Immature natural killer cell (primary cell): ENCODE measurements at regions not wholly inside any gene's neighbourhood (a gene's known extent, or its start where the extent isn't known, plus 50 kb on each side); places are given as distances from the start of the nearest gene placed in this dataset.

Source experiments
- DNase-seq, 3 donors: peaks; one replicate each; pipeline ENCODE4 v3.0.0; 2022; ENCODE audit warnings: mixed read lengths in 1 of 3
- H3K27ac Mint-ChIP-seq, 6 donors: one replicate each; pipeline ENCODE4 v1.8.0; 2020; ENCODE audit warnings: mixed read lengths in 6 of 6, mild to moderate bottlenecking in 5 of 6, inconsistent platforms in 4 of 6, moderate library complexity in 3 of 6
- H3K27me3 Mint-ChIP-seq, 3 donors: one replicate each; pipeline ENCODE4 v1.8.0; 2020 to 2021; ENCODE audit warnings: low read depth in 3 of 3, mild to moderate bottlenecking in 3 of 3, mixed read lengths in 3 of 3, moderate library complexity in 3 of 3, inconsistent platforms in 1 of 3
- H3K36me3 Mint-ChIP-seq, 3 donors: one replicate each; pipeline ENCODE4 v1.8.0; 2020; ENCODE audit warnings: mixed read lengths in 3 of 3, inconsistent platforms in 2 of 3, mild to moderate bottlenecking in 2 of 3
- H3K4me1 Mint-ChIP-seq, 2 donors: one replicate each; pipeline ENCODE4 v1.8.0; 2020; ENCODE audit warnings: inconsistent platforms in 2 of 2, mild to moderate bottlenecking in 2 of 2, mixed read lengths in 2 of 2, moderate library complexity in 1 of 2
- H3K4me3 Mint-ChIP-seq, 5 donors: one replicate each; pipeline ENCODE4 v1.8.0; 2020; ENCODE audit warnings: mild to moderate bottlenecking in 5 of 5, mixed read lengths in 5 of 5, inconsistent platforms in 3 of 5, moderate library complexity in 3 of 5
- H3K9me3 Mint-ChIP-seq, 6 donors: one replicate each; pipeline ENCODE4 v1.8.0; 2020; ENCODE audit warnings: mild to moderate bottlenecking in 6 of 6, mixed read lengths in 6 of 6, inconsistent platforms in 4 of 6, moderate library complexity in 3 of 6

DNA sequence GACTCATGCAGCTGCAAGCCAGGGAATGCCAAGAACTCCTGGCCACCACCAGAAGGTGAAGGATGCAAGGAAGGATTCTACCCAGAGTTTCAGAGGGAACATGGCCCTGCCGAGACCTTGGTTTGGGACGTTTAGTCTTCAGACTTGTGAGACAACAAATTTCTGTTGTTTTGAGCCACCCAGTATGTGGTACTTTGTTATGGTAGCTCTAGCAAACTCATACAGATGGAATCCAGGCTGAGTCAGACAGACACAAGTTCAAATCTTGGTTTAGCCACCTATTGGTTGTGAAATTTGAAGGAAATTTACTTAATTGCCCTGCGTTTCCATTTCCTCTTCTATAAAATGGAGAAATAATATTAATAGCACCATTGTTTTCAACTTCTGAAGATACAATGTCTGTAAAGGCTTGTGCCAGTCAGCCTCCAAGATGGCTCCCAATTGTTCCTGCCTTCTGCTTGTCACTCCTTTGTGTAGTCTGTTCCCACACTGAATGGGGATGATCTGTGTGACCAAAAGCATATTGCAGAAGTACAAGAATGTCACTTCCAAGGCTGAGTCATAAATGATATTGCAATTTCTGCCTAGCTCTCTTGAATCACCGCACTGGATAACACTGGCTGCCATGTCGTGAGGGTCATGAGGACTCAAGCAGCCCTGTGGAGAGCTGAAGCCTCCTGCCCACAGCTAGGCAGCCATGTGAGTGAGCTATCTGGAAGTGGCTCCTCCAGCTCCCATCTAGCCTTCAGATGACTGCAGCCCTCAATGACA lies 223.5 kb upstream of the PROK2 start:
- H3K9me3 Mint-ChIP-seq: peaks cover 0 to 2% (median 0%) of the 10 kb centered on the region in 6 donors
- no peak overlapping the region for H3K27ac Mint-ChIP-seq
- DNase-seq: no peak
- no peaks in the 10 kb centered on the region for H3K4me1 Mint-ChIP-seq
- H3K27me3 Mint-ChIP-seq: peaks cover 0 to 8% (median 0%) of the 10 kb centered on the region in 3 donors
- H3K4me3 Mint-ChIP-seq: no peak overlapping the region
- no peaks in the 10 kb centered on the region for H3K36me3 Mint-ChIP-seq

DNA sequence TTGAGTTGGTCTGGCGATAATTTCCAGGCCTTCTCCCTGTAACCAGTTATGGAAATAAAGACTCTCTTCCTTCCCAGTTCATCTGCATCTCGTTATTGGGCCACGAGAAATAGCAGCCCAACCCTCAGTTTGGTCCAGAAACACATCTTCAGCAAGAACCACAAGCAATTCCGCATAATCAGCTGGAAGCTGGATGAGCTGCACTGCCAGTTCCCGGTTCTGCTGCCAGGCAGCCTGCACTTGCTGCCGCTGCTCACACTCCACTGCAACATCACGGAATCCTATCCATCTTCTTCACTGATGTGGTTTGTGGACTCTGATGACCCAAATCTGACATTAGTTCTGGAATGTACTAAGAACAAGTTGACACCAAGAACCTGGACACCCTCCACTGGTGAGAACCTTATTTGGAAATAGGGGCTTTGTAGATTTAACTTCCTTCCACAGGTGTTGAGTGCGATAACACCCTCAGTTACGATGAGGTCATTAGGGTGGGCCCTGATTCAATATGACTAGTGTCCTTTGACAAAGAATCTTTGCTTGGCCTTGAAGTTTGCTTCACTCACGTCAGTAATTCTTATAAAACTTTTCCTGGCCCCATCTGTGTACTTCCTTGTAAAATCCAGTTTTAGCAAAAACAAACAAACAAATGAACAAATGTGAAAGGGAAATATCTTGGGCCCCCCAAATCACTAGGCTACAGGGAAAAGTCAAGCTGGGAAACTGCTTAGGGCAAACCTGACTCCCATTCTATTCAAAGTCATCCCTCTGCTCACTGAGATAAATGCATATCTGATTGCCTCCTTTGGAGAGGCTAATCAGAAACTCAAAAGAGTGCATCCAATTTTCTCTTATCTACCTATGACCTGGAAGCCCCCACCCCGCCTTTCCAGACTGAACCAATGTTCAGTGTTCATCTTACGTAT lies 221.9 kb upstream of the PROK2 start:
- Mint-ChIP-seq H3K27me3 (peaks cover 0 to 6% (median 0%) of the 10 kb centered on the region in 3 donors), H3K27ac (no peak overlapping the region), H3K4me1 (no peaks in the 10 kb centered on the region), H3K9me3 (peaks cover 0 to 2% (median 0%) of the 10 kb centered on the region in 6 donors), H3K36me3 (no peaks in the 10 kb centered on the region), H3K4me3 (no peak overlapping the region)
- no peak for DNase-seq

DNA sequence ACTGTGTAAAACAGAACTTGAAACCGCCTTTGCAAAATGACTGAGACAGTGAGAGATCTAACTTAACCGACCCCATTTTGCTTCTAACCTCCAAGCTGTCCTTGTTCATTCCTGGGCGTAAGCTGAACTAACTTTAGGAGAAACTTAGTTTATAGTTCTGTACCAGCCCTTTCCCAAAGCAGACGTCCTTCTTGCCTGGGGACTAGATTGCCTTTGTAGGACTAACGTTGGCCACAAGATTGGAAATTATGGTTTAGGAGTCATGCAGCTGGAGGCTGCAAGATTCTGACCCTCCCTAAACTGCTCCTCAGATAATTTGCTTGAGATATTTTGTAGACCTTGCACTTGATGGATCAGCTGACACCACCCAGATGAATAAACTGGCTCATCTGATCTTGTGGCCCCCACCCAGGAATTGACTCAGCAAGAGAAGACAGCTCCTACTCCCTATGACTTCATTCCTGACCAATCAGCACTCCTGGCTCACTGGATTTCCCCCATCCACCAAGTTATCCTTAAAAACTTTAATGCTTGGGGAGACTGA lies 219.9 kb upstream of the PROK2 start:
- DNase-seq: no peak
- Mint-ChIP-seq H3K4me1 (no peaks in the 10 kb centered on the region), H3K9me3 (no peaks in the 10 kb centered on the region), H3K4me3 (no peak overlapping the region), H3K27ac (no peak overlapping the region), H3K36me3 (no peaks in the 10 kb centered on the region), H3K27me3 (peaks cover 0 to 6% (median under 1%) of the 10 kb centered on the region in 3 donors)

DNA sequence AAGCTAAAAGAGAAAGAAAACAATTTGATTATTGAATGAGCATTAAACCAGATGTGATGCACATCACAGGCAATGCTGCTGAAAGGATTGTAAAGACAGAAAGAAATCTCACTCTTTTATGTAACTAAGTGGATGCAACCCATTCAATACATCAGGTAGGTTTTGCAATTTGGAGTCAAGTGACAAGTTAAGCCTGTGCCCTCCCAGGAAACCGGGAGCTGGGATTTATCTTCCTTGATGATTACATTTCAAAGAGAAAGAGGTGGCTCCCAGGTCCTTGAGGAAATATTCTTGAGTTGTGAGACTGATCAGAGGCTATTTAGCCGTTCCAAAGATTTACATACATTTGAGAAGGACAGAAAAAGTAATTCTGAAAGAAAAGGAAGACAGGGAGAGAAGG lies 219.0 kb upstream of the PROK2 start:
- no peaks in the 10 kb centered on the region for H3K36me3 Mint-ChIP-seq
- H3K4me1 Mint-ChIP-seq: no peaks in the 10 kb centered on the region
- H3K4me3 Mint-ChIP-seq: no peak overlapping the region
- no peaks in the 10 kb centered on the region for H3K9me3 Mint-ChIP-seq
- no peak overlapping the region for H3K27ac Mint-ChIP-seq
- peaks cover 0 to 3% (median 3%) of the 10 kb centered on the region in 3 donors for H3K27me3 Mint-ChIP-seq
- no peak for DNase-seq

DNA sequence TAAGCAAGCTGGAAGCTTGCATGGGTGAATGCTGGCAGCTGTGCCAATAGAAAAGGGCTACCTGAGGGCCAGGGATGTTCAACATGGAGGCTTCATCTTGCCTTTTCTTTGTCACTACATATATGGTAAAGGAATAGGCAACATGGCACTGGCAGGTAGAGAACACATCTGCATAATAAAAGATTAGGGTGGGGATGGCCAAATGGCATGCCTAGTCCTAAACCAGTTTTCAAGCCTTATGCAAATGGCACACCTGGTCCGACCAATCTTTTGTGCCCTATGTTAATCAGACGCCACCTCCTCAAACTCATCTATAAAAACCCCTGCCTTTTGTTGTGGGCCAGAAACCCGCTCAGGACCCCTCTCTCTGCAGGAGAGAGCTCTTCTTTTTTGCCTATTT lies 216.8 kb upstream of the PROK2 start:
- no peak for DNase-seq
- H3K9me3 Mint-ChIP-seq: peaks cover 0 to 4% (median 0%) of the 10 kb centered on the region in 6 donors
- H3K4me1 Mint-ChIP-seq: no peaks in the 10 kb centered on the region
- peaks cover 2 to 4% (median 3%) of the 10 kb centered on the region in 3 donors for H3K27me3 Mint-ChIP-seq
- H3K27ac Mint-ChIP-seq: no peak overlapping the region
- no peaks in the 10 kb centered on the region for H3K36me3 Mint-ChIP-seq
- no peak overlapping the region for H3K4me3 Mint-ChIP-seq

GRCh38 chr3:71998995-71999673 lies 214.2 kb upstream of the PROK2 start:
- DNase-seq: no peak
- H3K36me3 Mint-ChIP-seq: no peaks in the 10 kb centered on the region
- H3K27ac Mint-ChIP-seq: no peak overlapping the region
- no peak overlapping the region for H3K4me3 Mint-ChIP-seq
- peaks cover 2 to 6% (median 3%) of the 10 kb centered on the region in 3 donors for H3K27me3 Mint-ChIP-seq
- peaks cover 0 to 4% (median 0%) of the 10 kb centered on the region in 6 donors for H3K9me3 Mint-ChIP-seq
- no peaks in the 10 kb centered on the region for H3K4me1 Mint-ChIP-seq

GRCh38 chr3:71997066-71997653 lies 212.2 kb upstream of the PROK2 start:
- no peak overlapping the region for H3K4me3 Mint-ChIP-seq
- peaks cover 2 to 6% (median 3%) of the 10 kb centered on the region in 3 donors for H3K27me3 Mint-ChIP-seq
- H3K4me1 Mint-ChIP-seq: no peaks in the 10 kb centered on the region
- H3K27ac Mint-ChIP-seq: no peak overlapping the region
- DNase-seq: no peak
- peaks cover 0 to 4% (median 0%) of the 10 kb centered on the region in 6 donors for H3K9me3 Mint-ChIP-seq
- no peaks in the 10 kb centered on the region for H3K36me3 Mint-ChIP-seq

GRCh38 chr3:71994906-71995305 lies 210.0 kb upstream of the PROK2 start:
- DNase-seq: no peak
- Mint-ChIP-seq H3K36me3 (no peaks in the 10 kb centered on the region), H3K4me1 (no peaks in the 10 kb centered on the region), H3K9me3 (peaks cover 0 to 4% (median 0%) of the 10 kb centered on the region in 6 donors), H3K27ac (no peak overlapping the region), H3K27me3 (peaks cover 2 to 6% (median 3%) of the 10 kb centered on the region in 3 donors), H3K4me3 (no peak overlapping the region)

DNA sequence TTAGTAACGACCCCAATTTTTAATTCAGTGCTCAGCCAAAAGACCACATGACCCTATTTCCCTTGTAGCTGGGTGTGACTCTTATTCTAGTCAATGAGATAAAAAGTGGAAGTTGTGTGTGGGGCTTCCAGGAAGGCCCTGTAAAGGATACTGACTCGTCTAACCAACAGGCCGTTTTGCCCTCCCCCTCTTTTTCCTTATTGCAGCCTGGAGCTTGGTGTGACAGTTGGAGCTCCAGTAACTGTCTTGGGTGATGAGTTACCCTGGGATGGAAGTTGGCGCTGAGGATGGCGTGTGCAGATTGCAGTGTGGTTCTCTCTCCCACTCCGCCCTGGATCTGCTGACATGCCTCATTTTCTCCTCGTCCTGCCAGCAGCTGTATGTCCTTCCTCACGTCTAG lies 209.3 kb upstream of the PROK2 start:
- H3K27me3 Mint-ChIP-seq: peaks cover 0 to 6% (median 2%) of the 10 kb centered on the region in 3 donors
- H3K27ac Mint-ChIP-seq: peak overlapping the region in 1 of 6 donors; percentile 12
- H3K9me3 Mint-ChIP-seq: peaks cover 0 to 4% (median 0%) of the 10 kb centered on the region in 6 donors
- no peaks in the 10 kb centered on the region for H3K36me3 Mint-ChIP-seq
- no peak for DNase-seq
- no peak overlapping the region for H3K4me3 Mint-ChIP-seq
- no peaks in the 10 kb centered on the region for H3K4me1 Mint-ChIP-seq

GRCh38 chr3:71991681-71992080 lies 206.7 kb upstream of the PROK2 start:
- no peak for DNase-seq
- Mint-ChIP-seq H3K27ac (no peak overlapping the region), H3K4me3 (no peak overlapping the region), H3K36me3 (no peaks in the 10 kb centered on the region), H3K4me1 (peaks cover 3 to 8% of the 10 kb centered on the region in 2 donors), H3K9me3 (no peaks in the 10 kb centered on the region), H3K27me3 (peaks cover 0 to 3% (median 0%) of the 10 kb centered on the region in 3 donors)

DNA sequence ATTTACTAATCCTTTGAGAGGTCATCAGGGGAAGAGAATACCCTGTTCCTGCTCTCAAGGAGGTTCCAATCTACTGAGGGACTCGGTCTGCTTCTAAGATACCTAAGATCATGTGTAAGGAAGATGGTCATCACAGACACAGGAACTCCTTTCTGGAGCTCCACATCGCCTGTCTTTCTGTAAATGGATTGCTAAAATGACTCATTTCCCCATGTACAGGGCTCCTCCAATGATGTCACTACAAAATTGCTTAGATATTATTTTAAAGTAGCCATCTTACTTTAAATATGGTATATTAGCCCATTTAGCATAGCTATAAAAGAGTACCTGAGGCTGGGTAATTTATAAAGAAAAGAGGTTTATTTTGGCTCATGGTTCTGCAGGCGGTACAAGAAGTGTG lies 206.1 kb upstream of the PROK2 start:
- Mint-ChIP-seq H3K4me3 (no peak overlapping the region), H3K27me3 (peaks cover 0 to 3% (median 0%) of the 10 kb centered on the region in 3 donors)

GRCh38 chr3:71990545-71990944 lies 205.6 kb upstream of the PROK2 start:
- peaks cover 3 to 8% of the 10 kb centered on the region in 2 donors for H3K4me1 Mint-ChIP-seq
- H3K27me3 Mint-ChIP-seq: peaks cover 0 to 3% (median 0%) of the 10 kb centered on the region in 3 donors
- no peak overlapping the region for H3K27ac Mint-ChIP-seq
- DNase-seq: no peak
- H3K4me3 Mint-ChIP-seq: no peak overlapping the region
- no peaks in the 10 kb centered on the region for H3K36me3 Mint-ChIP-seq
- H3K9me3 Mint-ChIP-seq: no peaks in the 10 kb centered on the region

More for the DNA sequence above, 206.1 kb upstream of the PROK2 start:
- H3K9me3 Mint-ChIP-seq: no peaks in the 10 kb centered on the region
- no peak overlapping the region for H3K27ac Mint-ChIP-seq
- DNase-seq: no peak
- no peaks in the 10 kb centered on the region for H3K36me3 Mint-ChIP-seq
- peaks cover 3 to 8% of the 10 kb centered on the region in 2 donors for H3K4me1 Mint-ChIP-seq

DNA sequence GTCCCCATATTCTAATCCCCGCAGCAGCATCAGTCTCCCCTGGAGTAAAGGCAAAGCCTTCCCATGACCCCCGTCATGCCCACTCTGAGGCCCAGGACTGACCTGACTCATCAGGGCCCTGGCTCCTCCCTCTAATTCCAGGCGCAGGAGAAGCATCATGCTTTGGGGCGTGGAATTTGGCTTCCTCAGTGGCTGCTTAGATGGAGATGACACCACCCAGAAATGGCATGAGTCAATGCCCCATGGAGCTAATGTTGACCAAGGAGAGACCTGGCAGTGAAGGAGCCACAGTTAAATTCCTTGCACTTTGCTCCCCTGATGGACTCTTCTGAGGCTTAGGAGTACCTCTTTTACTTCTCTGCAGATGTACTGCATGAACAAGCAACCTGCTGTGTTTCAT lies 204.2 kb upstream of the PROK2 start:
- H3K4me1 Mint-ChIP-seq: peaks cover 3 to 8% of the 10 kb centered on the region in 2 donors
- H3K27me3 Mint-ChIP-seq: no peaks in the 10 kb centered on the region
- no peak overlapping the region for H3K27ac Mint-ChIP-seq
- H3K36me3 Mint-ChIP-seq: no peaks in the 10 kb centered on the region
- DNase-seq: no peak
- H3K4me3 Mint-ChIP-seq: no peak overlapping the region
- no peaks in the 10 kb centered on the region for H3K9me3 Mint-ChIP-seq
